HG02870 (cell line): ENCODE measurements at regions not wholly inside any gene's neighbourhood (a gene's known extent, or its start where the extent isn't known, plus 50 kb on each side); places are given as distances from the start of the nearest gene placed in this dataset.
A peak's percentile ranks its signal among the peaks of the same experiment; 100 is the strongest.
"Not testable (repeated sequence)": the region's sequence is repeated elsewhere in the genome, so short reads cannot be mapped to it uniquely, and the experiment has no call there.

Experiments
- ATAC-seq: cut with Tn5 transposase; IDR thresholded peaks from one replicate; pipeline ENCODE4 v1.9.1; 2021; ENCODE audit warnings: mild to moderate bottlenecking, moderate library complexity; ENCODE audit not compliant: unreplicated experiment

DNA sequence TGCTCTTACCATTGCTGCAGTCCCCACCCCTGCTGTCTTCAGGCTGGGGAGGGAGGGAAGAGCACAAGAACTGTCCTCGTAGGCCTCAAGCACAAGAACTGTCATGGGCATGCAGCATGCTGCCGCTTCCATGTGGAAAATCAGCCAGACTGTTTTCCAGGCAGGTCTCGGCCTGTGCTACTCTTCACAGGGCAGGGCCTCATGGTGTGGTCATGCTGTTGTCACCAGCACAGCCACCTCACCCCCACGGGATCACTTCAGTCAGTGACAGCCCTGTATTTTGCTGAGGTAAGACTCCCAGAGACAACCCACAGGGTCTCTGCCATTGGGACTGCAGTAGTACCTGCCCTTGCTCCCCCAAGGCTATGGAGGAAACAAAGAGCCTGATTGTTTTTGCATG is 205.3 kb downstream of the NAP1L3 start:
- no peak for ATAC-seq

DNA sequence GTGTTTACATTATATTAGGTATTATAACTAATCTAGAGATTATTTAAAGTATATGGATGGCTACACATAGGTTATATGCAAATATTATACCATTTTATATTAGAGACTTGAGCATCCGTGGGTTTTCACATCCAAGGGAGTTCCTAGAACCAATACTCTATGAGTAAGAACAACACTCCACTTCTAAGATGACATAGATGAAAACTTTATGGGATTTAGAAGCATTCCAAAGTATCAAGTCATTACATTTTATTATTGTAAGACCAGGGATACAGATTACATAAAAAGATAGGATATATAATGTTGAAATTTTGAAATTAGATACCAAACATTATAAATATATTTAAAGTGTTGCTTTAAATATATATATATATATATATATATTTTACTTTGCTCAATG is 207.0 kb downstream of the NAP1L3 start:
- no peak for ATAC-seq

DNA sequence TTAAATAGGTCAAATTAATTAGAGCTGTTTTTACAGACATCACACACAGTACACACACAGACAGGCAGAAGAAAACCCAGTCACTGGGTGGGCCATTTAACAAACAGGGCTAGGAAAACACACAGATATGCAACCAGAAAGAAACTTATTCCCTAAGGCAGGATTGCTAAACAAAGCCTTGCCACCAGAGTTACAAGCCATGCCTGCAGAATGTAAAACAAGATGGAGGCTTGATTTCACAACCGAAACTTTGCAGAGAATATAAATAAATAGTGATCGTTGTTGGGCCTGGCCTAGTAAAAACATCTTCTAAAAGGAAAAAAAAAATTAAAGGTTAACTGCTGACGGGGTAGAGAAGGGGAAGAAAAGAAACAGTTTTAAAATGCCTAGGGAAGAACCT is 212.3 kb downstream of the NAP1L3 start:
- no peak for ATAC-seq

GRCh38 chrX:93454509-93454908 is 218.9 kb downstream of the NAP1L3 start:
- no peak for ATAC-seq

- not testable (repeated sequence) for ATAC-seq
Observed at GRCh38 chrX:93434721-93435120, 238.7 kb downstream of the NAP1L3 start.

GRCh38 chrX:93428497-93428896 is 244.9 kb downstream of the NAP1L3 start:
- ATAC-seq = no peak

GRCh38 chrX:93422693-93423092 is 250.7 kb downstream of the NAP1L3 start:
- peak; percentile 95 for ATAC-seq

GRCh38 chrX:93420525-93421082 is 252.8 kb downstream of the NAP1L3 start:
- no peak for ATAC-seq

DNA sequence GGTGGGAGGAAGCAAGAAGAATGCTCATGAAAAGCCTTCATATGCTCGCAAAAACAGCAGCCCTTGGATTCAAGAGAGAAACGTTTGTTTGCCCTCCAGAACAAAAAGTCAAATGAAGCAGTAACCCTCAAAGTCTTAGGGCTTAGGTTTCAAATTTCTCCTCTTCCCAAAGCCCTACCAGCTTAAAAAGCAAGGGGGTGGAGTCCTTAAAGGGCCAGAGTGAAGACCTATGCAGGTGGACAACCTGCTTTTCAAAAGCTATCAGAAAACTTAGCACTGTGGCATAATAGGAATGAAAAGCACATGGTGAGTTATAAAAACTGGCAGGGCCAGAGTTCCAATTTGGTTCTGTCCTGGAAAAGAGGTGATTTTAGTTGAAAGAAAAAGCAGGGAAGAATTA is 253.3 kb downstream of the NAP1L3 start:
- no peak for ATAC-seq

GRCh38 chrX:93419642-93420041 is 253.7 kb downstream of the NAP1L3 start:
- no peak for ATAC-seq

- ATAC-seq = no peak
Observed at GRCh38 chrX:93404121-93404520, 269.3 kb downstream of the NAP1L3 start.

DNA sequence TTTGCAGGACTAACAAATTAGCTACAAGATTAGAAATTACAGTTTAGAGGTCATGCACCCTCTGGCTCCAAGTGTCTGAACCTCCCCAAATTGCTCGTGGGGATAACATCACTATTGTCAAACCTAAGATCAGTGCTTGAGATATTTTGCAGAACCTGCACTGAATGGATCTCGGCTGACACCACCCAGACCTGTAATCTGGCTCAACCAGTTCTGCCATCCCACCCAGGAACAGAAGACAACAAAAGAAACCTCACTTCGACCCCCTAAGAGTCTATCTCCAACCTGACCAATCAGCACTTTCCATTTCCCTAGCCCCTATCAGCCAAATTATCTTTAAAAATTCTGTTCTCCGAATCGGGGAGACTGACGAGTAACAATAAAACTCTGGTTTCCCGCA is 318.7 kb downstream of the NAP1L3 start:
- ATAC-seq = no peak

- no peak for ATAC-seq
Observed at GRCh38 chrX:93346309-93346708, 327.1 kb downstream of the NAP1L3 start.

DNA sequence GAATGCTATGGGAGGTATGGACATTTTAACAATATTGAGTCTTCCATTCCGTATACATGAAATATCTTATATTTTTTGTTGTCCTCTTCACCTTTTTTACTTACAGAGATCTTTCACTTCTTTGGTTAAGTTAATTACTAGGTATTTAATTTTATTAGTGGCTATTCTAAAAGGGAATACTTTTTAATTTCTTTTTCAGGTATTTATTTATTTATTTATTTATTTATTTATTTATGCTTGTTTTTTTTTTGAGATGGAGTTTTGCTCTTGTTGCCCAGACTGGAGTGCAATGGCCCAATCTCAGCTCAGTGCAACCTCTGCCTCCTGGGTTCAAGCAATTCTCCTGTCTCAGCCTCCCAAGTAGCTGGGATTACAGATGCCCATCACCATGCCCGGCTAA is 329.1 kb downstream of the NAP1L3 start:
- not testable (repeated sequence) for ATAC-seq

GRCh38 chrX:93332329-93332728 is 341.0 kb downstream of the NAP1L3 start:
- no peak for ATAC-seq

DNA sequence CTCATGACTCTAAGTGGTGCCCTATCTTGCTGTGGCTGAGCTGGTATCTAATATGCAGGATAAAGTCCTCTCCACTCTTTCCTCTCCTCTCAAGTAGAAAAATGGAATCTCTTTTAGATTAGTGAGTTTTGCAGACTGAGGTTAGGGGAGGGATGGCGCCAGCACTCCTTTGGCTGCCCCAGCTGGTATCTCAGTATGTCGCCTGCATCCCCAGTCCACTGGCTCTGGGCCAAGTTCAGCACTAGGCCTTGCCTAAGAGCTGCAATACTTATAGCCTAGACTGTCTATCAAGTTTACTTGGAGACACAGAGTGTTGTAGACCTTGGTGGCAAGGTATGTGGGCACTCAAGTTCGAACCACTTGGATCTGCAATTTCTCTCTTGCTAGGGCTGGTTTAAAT is 351.3 kb downstream of the NAP1L3 start:
- no peak for ATAC-seq

DNA sequence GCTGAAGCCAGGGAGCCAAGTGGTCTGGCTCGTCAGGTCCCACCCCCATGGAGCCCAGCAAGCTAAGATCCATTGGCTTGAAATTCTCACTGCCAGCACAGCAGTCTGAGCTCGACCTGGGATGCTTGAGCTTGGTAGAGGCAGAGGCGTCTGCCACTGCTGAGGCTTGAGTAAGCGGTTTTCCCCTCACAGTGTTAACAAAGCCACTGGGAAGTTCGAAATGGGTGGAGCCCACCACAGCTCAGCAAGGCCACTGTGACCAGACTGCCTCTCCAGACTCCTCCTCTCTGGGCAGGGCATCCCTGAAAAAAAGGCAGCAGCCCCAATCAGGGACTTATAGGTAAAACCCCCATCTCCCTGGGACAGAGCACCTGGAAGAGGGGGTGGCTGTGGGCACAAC is 353.8 kb downstream of the NAP1L3 start:
- ATAC-seq = no peak
